ENCODE measurements at regions not wholly inside any gene's neighbourhood (a gene's known extent, or its start where the extent isn't known, plus 50 kb on each side); places are given as distances from the start of the nearest gene placed in this dataset.

- TF ChIP-seq REST (IDR thresholded peaks at IDR 0.05; ENCODE audit: low read depth, low read length): no peak
- TF ChIP-seq FOXJ3 (CRISPR knock-in tag; IDR thresholded peaks at IDR 0.05): no peak
- no peak for TF ChIP-seq YY1 (IDR thresholded peaks at IDR 0.05; ENCODE audit: low read depth)
- TF ChIP-seq CHD2 (IDR thresholded peaks at IDR 0.05; ENCODE audit: low read length, partially characterized antibody): no peak
- TF ChIP-seq RAD21 (IDR thresholded peaks at IDR 0.05; ENCODE audit: low read length): no peak
- no peak for TF ChIP-seq SMC3 (IDR thresholded peaks at IDR 0.05; ENCODE audit: low read depth, low read length)
- no peak for TF ChIP-seq PBX3 (IDR thresholded peaks at IDR 0.05)
- TF ChIP-seq ZBTB33 (IDR thresholded peaks at IDR 0.05; ENCODE audit: borderline replicate concordance, low read depth): no peak
- TF ChIP-seq FOSL2 (IDR thresholded peaks at IDR 0.05; ENCODE audit: borderline replicate concordance, low read depth): no peak
- TF ChIP-seq MEF2A (IDR thresholded peaks at IDR 0.05; ENCODE audit: borderline replicate concordance, low read depth): no peak
- TF ChIP-seq JUND (IDR thresholded peaks at IDR 0.05): no peak
Measured at GRCh38 chr22:46052331-46052771, 75.4 kb upstream of the WNT7B start (continued).

GRCh38 chr22:46052801-46053562, 76.0 kb upstream of the WNT7B start:
- Histone ChIP-seq H3K9me2 (no peaks in the 10 kb centered on the region), H3K4me1 (ENCODE audit: control insufficient read depth in 1 of 2, insufficient read depth in 2 of 2, low read depth in 1 of 2, low read length in 1 of 2) (peaks cover 36 to 55% of the 10 kb centered on the region in 2 experiments), H2AFZ (ENCODE audit: low read depth) (no peak overlapping the region; the same call in 1 of the 2 replicates), H3F3A (replicated peaks; ENCODE audit: insufficient read depth) (peaks cover 42% of the 10 kb centered on the region), H3K9ac (peak overlapping the region; percentile 97), H3K79me2 (ENCODE audit: insufficient read depth) (peaks cover 61% of the 10 kb centered on the region), H3K4me2 (peak overlapping the region; percentile 98), H3K4me3 (ENCODE audit: low read depth in 2 of 2, low read length in 1 of 2) (peak overlapping the region; percentile 67), H3K9me3 (no peaks in the 10 kb centered on the region), H3K36me3 (replicated peaks in 1 of 2; ENCODE audit: control insufficient read depth in 1 of 2, insufficient read depth in 2 of 2, low read length in 1 of 2) (no peaks in the 10 kb centered on the region), H3K27me3 (ENCODE audit: insufficient read depth) (no peaks in the 10 kb centered on the region), H3K27ac (ENCODE audit: low read depth in 2 of 2, low read length in 1 of 2) (peak overlapping the region; percentile 94 to 100), H4K20me1 (ENCODE audit: insufficient read depth) (no peaks in the 10 kb centered on the region)
- ChIA-PET CTCF (interaction anchor here (0.6 to 10.4 kb wide), 15 partner anchors 10 to 225 kb away, joined by 3 to 76 read pairs (median 3); no protein-coding TSS in a partner anchor), POLR2A (interaction anchor here (0.9 to 8.1 kb wide), 16 partner anchors 10 to 189 kb away, joined by 3 to 63 read pairs (median 7); no protein-coding TSS in a partner anchor)
- TF ChIP-seq MAX (IDR thresholded peaks at IDR 0.05; ENCODE audit: low read depth): peak; percentile 3; the same call in 1 of the 2 replicates
- TF ChIP-seq RAD21 (IDR thresholded peaks at IDR 0.05; ENCODE audit: low read length): peak; percentile 29; the same call in 1 of the 2 replicates
- no peak for TF ChIP-seq USF2 (IDR thresholded peaks at IDR 0.05; ENCODE audit: borderline replicate concordance, low read depth, low read length)
- peak; percentile 58 for TF ChIP-seq MXI1 (IDR thresholded peaks at IDR 0.05; ENCODE audit: low read depth, low read length)
- no peak for TF ChIP-seq TCF12 (IDR thresholded peaks at IDR 0.05)
- no peak for TF ChIP-seq NRF1 (IDR thresholded peaks at IDR 0.05; ENCODE audit: low read depth, low read length)
- no peak for TF ChIP-seq FOXM1 (IDR thresholded peaks at IDR 0.05; ENCODE audit: low read depth)
- TF ChIP-seq RFX5 (IDR thresholded peaks at IDR 0.05; ENCODE audit: low read length): no peak
- TF ChIP-seq SIN3A (IDR thresholded peaks at IDR 0.05; ENCODE audit: borderline replicate concordance, low read depth, low read length): peak; percentile 28; the same call in 1 of the 2 replicates
- TF ChIP-seq POLR2AphosphoS5 (IDR thresholded peaks at IDR 0.05; ENCODE audit: low read depth, low read length): peak; percentile 34; the same call in 1 of the 2 replicates
- no peak for TF ChIP-seq FOSL2 (IDR thresholded peaks at IDR 0.05; ENCODE audit: borderline replicate concordance, low read depth)
- TF ChIP-seq SMC3 (IDR thresholded peaks at IDR 0.05; ENCODE audit: low read depth, low read length): no peak; the same call in 1 of the 2 replicates
- DNase-seq: peak; percentile 85
- WGBS (ENCODE audit: low lambda C conversion rate): 11% methylated on average over 23 of the region's 26 CpGs
